Mammary epithelial cell (primary cell): ENCODE measurements at regions not wholly inside any gene's neighbourhood (a gene's known extent, or its start where the extent isn't known, plus 50 kb on each side); places are given as distances from the start of the nearest gene placed in this dataset.

Experiments
- EZH2 ChIP-seq: IDR thresholded peaks from 2 replicates; pipeline ENCODE4 v1.6.1; 2012; ENCODE audit warnings: low read length, inconsistent platforms, borderline replicate concordance
- TF ChIP-seq, protein P1 (sequence below), 2 donors: IDR thresholded peaks in 1 of 2; conservative IDR thresholded peaks in 1 of 2; 2 replicates each; pipeline ENCODE4 v1.5.1; 2011 to 2012; ENCODE audit warnings: inconsistent platforms in 2 of 2, low read length in 2 of 2, mild to moderate bottlenecking in 2 of 2, control low read depth in 1 of 2, low read depth in 1 of 2; ENCODE audit not compliant: insufficient read depth in 1 of 2; ENCODE audit errors: extremely low read depth in 1 of 2

DNA sequence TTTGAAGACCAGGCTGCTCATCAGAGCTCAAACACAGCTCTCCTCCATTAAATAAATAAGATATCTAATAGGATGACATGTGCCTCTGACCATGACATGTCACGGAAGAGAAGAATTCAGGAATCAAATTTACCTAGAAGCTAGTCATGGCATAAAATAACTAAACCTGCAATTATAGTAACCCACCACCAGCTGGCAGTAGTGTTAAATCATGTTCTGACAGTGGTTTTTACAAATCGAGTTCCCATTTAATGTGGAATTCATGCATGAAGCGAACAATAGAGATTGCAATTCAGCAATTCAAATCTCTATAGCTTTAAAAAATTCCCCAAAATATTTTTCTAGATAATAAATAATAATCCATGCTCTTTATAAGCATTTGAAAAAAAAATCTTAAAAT is 74.6 kb upstream of the IKZF1 start:
- TF ChIP-seq, protein P1, sequence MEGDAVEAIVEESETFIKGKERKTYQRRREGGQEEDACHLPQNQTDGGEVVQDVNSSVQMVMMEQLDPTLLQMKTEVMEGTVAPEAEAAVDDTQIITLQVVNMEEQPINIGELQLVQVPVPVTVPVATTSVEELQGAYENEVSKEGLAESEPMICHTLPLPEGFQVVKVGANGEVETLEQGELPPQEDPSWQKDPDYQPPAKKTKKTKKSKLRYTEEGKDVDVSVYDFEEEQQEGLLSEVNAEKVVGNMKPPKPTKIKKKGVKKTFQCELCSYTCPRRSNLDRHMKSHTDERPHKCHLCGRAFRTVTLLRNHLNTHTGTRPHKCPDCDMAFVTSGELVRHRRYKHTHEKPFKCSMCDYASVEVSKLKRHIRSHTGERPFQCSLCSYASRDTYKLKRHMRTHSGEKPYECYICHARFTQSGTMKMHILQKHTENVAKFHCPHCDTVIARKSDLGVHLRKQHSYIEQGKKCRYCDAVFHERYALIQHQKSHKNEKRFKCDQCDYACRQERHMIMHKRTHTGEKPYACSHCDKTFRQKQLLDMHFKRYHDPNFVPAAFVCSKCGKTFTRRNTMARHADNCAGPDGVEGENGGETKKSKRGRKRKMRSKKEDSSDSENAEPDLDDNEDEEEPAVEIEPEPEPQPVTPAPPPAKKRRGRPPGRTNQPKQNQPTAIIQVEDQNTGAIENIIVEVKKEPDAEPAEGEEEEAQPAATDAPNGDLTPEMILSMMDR (conservative IDR thresholded peaks at IDR 0.05 in 1 of 2, IDR thresholded peaks at IDR 0.05 in 1 of 2; ENCODE audit: extremely low read depth in 1 of 2, insufficient read depth in 1 of 2, low read depth in 1 of 2, low read length in 2 of 2): peak; percentile 43 to 54
- TF ChIP-seq EZH2: no peak
